Stimulated activated CD4-positive, alpha-beta T cell treated with anti-CD3 and anti-CD28 coated beads, Interleukin-15, amount 100 ng/mL, for 24 hours (primary cell): ENCODE measurements at regions not wholly inside any gene's neighbourhood (a gene's known extent, or its start where the extent isn't known, plus 50 kb on each side); places are given as distances from the start of the nearest gene placed in this dataset.

Source experiments
- DNase-seq: peaks from one replicate; pipeline ENCODE4 v3.0.0-alpha.2; 2020

DNA sequence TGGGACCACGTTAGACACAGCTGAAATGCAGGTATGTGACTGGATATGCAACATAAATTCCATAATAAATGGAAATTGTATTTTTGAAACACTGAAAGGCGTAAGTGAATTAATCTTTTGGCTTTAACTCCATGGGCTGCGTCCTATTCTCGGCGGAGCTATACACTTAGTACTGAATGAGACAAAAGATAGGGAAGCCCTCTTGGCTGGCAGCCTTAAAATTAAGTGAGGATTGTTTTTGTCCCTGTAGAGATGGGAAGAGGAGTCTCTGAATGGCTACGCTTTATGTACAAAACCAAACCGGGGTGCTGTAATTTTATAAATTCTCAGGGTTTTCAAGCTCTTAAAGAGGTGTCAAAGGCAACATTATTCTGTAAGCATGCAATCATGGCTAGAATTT, 429.8 kb downstream of the QKI start:
- DNase-seq = no peak

DNA sequence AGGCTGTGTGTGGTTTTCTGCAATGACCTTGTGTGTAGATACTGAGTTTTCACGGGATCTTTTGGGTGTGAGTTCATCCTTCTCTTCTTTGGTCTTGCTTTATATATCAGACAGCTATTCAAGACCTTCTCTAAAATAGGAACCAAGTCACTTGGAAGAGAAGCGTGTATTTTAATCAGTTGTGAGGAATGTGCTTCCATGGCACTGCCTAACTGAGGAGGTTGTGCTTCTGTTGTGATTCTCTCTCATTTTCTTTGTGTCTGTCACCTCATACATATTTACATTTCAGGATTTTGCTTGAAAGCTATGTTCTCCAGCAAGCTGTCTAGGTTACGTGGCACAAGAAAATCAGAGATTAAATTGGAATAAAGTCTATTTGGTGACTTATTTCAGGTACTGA, 428.7 kb downstream of the QKI start:
- no peak for DNase-seq

DNA sequence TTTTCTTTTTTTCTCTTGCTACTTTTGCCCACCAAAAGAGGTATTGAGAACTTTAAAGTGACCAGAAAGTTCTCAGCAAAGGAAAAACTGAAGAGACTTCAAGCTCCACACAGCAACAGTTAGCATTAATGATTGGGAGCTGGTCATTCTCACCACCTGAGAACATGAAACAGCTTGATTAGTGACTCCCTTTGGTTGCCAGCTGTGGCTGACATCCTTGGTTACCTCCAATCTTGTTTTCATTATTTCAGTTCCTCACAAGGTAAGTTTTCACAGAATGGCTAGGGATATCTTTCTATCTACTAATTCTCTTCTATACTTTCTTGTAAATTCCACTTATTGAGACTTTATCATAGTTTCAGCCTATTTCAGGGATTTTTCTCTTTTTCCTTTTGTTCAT, 427.9 kb downstream of the QKI start:
- DNase-seq = no peak

DNA sequence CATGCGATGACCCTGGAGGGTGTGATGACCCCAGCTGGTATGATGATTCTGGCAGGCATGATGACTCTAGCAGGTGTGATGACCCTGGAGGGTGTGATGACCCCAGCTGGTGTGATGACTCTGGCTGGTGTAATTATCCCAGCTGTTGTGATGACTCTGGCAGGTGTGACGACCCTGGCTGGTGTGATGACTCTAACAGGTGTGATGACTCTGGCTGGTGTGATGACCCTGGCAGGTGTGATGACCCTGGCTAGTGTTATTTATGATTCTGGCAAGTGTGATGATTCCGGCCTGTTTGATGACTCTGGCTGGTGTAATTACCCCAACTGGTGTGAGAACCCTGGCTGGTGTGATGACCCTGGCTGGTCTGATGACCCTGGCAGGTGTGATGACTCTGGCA, 427.2 kb downstream of the QKI start:
- DNase-seq = no peak

DNA sequence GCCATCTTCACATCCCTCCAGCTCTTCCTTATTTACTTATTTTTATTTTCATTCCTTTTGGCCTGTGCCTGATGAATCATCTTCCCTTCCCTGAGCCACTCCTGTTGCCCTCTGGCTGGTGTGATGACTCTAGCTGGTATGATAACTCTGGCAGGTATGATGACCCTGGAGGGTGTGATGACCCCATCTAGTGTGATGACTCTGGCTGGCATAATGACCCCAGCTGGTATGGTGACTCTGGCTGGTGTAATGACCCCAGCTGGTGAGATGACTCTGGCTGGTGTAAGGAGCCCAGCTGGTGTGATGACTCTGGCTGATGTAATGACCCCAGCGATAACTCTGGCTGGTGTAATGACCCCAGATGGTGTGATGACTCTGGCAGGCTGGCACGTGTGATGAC, 426.8 kb downstream of the QKI start:
- no peak for DNase-seq

DNA sequence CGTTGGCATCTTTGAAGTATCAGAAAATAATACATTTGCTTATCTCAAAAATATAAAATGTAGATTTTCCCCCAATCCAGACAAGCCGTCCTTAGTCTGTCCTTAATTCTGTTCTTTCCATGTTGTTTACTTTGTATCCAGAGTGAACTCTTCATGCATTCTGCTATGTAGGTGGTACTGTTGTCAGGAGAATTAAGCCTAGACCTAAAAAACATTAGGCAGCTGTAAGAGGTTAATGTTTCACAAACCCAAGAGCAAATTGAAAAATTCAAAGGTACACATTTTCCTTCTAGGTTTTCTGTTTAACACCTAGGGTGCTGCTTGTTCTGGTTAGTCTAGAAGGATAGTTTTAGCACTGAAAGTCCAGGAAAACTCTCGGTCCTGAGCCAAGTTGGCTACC, 426.4 kb downstream of the QKI start:
- no peak for DNase-seq

DNA sequence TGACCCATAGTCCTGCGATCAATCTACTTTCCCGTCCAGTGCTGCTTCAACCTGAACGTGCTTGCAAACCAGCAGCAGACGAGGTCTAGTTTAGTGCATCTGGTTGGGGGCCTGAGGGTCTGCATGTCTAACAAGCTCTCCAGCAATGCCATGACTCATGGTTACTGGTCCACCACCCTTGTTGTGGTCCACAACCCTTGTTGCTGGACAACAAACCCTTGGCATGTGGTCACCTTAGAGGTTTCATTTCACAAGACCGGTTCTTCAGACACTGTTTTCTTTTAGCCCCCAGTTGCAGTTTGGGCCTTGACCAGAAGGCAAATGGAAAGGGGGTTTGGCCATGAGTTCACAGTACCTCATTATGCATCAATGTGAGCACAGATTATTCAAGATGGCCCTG, 424.8 kb downstream of the QKI start:
- DNase-seq = no peak

DNA sequence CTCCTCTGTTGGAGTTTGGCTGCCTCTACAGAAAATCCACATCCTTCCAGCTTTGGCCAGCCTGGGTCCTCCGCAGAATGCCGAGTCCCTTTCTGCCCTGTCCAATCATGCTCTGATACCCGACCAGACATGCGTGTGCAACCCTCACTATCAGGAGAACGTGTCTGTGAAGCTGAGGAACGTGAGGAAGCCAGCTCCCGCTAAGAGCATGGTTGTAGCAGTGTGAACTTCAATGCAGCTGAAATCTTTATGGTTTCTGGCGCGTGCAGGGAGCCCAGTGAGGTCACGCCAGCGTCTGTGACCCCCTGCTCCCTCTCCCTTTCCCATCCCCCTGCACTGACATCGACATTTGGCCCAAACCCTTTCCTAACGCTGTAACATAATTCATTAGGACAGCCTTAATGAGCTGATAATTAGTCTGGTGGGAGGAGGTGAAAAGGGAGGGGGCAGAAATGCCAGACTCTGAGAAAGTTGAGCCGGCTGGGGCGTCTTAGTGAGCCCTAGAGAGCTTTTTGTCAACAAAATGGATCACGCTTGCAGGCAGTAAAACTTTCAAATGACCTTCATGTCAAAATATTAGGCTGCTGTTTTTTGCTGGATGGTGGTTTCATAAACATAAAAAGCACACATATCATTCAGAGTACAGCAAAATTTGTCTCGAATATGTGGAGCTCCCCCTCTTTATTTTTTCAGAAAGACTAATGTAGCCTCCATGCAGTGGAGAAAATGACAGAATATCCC, 423.3 kb downstream of the QKI start:
- DNase-seq = no peak

DNA sequence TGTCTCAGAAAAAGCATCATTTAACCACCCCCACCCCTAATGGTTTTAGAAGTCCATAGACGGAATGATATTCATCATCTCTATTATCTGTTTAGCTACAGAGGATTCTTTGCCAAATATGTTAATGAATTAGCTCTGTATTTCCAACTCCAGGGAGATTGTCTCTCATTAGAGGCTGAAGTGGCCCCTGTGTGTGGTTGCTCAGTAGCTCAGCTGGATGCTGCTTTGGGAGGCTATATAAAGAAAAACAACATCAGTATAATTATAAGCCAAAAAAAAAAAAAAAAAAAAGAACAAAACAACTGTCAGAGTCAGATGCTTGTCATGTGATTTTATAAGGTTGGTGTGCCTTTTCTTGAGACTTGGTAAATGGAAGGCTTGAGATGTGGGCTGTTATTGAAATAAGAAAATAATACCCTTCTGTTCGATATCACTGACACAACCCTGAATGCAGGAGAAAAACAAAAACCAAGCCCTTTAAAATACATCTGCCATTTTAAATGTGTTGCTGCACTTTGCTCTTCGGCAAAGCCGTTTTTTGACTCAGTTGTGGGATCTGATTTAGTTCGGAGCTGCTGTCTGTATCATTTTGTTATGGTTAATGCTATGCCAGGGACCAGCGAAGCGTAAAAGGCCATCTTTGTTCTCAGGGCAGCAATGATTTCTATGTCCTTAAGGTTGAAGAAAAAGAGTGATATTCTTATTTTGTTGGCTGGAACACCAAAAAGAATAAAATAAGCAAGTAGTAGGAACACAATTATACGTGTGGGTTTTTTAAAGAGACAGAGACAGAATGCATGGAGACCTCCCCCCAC, 422.6 kb downstream of the QKI start:
- no peak for DNase-seq

DNA sequence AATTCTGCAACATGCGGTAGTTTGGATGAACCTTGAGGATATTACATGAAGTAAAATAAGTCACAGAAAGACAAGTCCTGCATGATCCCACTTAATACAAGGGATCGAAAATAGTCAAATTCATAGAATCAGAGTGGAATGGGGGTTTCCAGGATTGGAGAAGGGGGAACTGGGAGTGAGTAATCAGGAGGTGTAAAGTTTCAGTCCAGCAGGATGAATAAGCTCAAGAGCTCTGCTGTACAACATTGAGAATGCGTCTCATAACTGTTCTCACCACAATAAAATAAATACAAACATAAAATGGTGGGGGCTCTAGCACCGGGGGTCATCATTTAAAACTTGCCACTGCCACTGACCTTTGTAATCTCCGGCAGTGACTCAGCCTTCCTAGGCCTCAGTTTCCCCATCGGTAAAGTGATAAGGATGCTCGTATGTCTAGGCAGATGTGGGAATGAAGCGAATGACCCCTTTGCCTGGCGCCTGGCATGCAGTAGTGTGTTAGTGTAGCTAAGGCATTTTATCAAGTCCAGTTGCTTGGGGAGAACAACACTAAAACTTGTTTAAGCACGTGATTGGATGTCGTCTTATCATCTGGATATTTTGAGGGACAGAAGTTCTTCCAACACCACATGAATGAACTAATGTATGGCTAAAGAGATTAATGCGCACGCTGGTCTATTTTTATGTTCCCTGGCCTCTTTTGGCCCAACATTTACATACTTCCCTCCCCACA, 421.1 kb downstream of the QKI start:
- DNase-seq = no peak

DNA sequence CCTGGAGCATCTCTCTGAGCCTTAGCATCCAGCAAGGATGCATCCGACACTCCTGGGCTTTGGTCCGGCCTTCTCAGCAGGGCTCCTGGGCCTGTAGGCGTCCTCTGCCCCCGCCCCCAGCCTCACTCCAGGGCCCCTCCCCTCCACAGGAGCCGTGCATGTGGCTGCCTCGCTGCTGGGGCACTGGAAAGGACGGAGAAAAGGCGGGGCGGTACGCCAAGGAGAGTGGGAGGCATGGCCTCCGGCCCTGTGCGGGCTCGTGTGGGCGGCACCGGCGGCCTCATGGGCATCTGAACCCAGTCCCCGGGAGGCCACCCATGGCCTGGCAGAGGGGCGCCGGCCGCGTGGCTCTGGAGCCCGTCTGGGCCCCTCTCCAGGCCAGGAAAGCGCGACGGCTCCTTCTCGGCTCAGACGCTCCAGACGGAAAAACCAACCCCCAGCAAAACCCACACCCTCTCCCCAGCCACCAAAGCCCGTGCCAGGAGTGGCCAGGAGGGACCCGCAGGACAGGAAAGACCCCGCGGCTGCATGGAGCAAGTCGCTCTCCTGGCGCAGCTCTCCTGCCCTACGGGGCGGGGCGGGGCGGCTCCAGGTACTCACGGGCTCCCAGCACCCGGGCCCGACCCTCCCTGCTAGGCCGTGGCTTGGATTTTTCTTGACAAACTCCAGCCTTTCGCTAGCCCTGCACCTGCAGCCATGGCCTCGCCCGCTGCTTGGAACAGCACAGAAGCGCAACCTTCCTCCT, 419.9 kb downstream of the QKI start:
- no peak for DNase-seq

DNA sequence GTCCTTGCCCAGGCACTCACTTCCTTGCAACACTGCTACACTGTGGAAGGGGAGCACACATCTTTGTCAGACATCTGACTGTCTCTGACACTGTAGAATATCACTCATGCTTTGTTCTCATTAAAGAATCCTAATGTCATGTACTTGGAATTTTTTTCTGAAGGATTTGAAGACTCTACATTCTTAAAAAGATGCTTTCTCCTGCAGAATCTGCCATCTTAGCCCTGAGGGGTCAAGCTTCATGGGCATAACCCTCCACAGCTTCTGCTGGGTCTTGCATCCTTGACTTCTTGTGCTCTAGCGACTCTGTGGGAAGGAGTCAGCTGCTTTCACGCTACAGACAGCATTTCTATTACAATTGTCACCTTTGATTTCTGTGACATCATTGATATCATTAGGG, 417.2 kb downstream of the QKI start:
- DNase-seq = no peak

DNA sequence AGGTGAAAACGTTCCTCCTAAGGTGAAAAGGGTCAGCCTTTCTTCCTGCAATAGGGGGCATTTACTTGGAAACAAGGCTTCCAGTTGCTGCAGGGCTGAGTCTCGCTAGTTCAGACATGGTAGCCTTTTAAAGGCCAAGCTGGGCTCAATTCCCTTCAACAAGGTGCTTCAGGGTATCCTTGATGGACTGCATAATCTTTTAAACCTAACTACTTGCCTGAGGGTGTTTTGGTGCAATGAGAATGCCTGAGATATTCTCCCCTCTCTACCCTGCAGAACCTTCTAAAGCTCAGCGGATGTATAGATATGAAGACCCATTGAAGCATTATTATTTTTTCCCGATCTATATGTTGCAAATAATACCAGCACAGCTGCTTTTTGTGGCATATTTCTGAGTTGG, 416.1 kb downstream of the QKI start:
- no peak for DNase-seq

DNA sequence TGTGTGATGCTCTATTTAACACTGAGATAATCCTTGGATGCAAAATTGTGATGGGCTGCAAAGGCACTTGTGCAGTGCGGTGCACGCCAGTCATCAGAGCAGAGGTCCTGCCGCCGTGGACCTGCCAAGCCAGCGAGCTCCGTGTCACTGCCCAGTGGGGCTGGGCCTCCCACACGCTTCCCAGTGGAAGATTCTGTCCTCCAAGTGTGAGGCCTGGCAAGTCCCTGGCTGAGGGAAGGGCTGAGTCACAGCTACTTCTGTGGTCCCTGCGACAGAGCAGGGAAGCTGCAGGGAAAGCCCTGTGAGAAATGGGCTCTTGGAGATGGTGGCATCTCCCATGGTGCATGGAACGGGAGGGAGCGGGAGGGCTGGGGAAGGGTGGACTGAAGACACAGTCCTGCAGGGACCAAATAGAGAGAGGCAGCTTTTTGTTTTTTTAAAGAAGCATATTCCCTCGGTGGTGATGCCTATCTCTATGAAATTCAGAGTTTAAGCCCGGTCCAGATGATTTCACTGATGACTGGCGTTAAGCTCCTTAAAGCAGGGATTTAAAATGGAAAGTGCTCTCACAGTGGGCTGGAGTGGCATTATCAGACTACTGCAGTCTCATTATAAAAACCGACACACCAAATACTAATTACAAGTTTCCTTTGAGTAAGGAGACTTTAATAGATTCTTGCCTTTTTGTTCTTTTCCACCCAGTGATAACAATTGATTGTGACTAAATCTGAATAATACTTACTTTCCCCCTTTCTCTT, 413.7 kb downstream of the QKI start:
- no peak for DNase-seq

DNA sequence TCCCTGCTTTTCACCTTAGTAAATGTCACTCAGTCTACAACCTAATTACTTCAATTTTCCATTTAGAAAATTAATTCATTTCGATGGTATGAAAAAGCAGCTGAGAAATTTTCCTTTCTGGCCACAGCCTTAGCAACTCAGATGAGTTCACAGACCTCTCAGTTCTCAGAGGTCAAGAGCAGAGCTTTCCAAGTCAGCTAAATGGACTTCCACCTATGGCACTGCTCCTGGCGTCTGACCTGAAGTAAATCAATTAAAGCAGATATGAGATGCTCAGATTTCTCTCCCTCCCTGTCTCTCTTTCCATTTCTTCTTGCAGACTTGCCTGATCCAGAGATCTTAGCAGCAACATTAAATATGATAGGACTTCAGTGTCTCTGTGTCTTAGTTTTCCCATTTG, 412.6 kb downstream of the QKI start:
- no peak for DNase-seq

DNA sequence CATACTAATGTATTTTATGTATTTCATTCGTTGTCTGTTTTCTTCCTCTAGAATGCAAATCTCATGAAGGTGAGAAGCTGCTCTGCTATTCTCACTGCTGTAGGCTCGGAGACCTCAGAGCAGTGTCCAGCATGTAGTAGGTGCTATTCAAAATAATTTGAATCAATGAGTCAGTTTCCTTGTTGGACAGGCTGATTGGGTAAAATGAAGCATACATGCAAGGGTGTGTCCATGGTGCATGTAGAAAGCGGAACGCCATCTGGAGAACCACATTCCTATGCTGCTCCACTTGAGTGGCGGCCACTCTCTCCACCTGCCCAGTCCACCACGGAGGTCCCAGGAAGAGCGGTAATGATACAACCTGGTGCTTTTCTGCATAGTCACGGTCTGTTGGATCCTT, 412.1 kb downstream of the QKI start:
- DNase-seq = no peak

DNA sequence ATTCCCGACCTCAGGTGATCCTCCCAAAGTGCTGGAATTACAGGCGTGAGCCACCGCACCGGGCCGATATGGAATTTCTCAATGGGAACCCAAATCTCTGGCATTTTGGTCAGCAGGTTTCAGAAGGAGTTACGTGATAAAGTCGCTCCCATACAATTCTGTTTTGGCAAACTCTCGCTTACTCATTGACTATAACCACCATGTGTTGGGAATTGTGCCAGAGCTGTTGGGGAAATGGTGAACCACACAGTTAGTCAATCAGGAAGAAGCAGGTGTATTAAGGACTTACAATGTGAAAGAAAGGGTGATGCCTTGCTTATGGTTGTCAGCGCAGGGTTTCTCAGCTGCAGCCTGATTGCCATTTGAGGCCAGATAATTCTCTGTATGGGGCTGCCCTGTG, 410.5 kb downstream of the QKI start:
- no peak for DNase-seq

DNA sequence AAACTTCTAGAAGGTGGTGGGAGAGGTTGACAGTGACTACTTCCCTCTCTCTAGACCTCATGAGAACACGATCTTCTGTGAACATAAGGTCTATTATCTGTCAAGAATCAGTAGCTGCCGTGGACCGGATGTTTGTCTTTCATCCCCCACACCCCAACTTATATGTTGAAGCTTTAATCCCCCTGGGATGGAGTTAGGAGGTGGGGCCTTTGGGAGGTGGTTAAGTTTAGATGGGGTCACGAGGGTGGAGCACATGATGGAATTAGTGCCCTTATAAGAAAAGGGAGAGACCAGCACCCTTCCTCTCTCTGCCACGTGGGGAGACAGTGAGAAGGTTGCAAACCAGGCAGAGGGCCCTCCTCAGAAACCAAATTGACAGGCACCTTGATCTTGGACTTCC, 409.1 kb downstream of the QKI start:
- DNase-seq = no peak

DNA sequence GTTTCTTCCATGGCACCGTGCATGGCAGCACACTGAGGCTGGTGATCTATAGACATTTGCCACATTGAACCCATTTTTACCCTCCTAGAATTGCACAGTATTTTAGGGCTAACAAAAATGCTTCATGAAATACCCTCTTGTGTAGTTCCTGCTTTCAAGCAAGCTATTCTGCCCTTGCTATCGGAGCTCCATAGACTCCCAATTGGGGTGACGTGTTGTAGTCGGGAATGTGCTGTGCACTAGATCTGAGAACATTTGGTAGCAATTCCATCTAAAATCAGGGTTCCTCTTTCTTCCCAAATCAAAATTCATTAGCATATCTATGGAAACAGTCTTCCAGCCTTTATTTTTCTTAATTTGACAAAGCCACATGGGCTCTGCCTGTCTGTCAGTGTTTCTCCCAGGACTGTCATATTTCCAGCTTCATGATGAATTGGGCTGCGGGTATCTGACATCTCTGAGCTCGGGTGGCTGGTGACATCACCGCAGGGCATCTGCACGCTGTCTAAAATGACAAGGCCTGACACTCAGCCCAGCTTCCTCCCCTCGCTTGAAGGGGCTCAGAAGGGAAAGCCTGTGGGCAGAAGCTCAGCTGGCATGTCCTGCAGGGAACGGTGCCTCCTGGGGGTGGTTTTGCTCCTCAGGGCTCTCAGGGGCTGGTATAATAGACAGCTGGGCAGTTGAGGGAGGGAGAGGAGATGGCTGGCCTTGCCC, 406.4 kb downstream of the QKI start:
- no peak for DNase-seq

DNA sequence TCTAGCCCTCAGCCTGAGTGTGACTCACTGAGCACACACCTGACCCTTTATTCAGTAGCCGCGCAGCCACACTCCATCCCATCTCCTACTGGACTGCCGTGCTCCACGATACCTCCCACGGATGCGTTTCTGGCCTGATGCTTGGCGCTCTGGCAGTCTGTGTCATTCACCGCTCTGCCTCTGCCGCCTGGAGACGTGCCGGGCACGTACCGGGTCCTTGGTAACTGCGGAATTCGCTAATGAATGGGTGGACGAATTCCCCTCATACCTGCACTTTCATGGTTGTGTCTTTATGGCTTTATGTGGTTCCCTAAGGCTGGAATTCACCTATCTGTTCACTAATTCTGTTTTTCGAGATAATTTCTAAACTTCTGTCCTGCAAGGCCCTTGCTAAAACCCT, 405.7 kb downstream of the QKI start:
- DNase-seq = no peak

DNA sequence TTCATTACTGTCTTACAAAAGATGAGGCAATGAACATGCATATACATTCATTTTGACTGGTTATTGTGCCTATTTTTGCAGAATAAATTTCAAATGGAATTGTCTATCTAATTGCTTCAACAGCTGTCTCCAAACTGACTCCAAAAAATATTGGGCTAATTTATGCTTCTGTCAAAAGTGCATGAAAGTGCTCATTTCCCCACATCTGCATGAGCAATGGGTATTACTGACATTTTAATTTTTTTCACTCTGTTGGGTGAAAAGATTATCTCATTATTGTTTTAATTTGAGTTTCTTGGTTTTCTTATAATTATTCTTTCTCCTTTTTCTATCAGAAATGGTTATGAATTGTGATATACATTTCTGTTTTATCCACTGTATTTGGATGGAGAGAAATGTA, 404.2 kb downstream of the QKI start:
- DNase-seq = no peak

DNA sequence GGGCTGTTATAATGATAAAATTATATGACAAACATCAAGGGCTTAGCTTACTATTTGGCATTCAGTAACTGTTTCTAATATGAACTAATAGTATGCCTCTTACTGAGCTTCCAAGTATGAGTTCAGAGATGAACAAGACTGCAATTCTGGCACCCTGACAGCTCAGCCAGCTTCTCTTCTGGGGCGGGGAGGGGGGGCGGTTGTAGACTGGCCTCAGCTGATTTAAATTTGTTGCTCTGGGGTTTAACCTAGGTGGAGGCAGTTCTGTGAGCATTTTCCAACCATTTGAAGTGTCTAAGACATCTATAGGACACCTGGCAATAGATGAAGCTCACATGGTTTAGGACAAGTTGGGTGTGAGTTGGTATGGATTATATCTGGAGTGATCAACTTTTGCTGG, 401.9 kb downstream of the QKI start:
- no peak for DNase-seq
